GM18909 (cell line): ENCODE measurements at regions not wholly inside any gene's neighbourhood (a gene's known extent, or its start where the extent isn't known, plus 50 kb on each side); places are given as distances from the start of the nearest gene placed in this dataset.
"Not testable (repeated sequence)": the region's sequence is repeated elsewhere in the genome, so short reads cannot be mapped to it uniquely, and the experiment has no call there.

Source experiments
- ATAC-seq: cut with Tn5 transposase; IDR thresholded peaks from one replicate; pipeline ENCODE4 v1.9.1; 2021; ENCODE audit warnings: mild to moderate bottlenecking; ENCODE audit not compliant: unreplicated experiment, poor library complexity

- ATAC-seq: no peak
Observed at GRCh38 chr9:86591472-86591871, 237.3 kb upstream of the TUT7 start.

- no peak for ATAC-seq
Observed at GRCh38 chr9:86589730-86590129, 235.5 kb upstream of the TUT7 start.

GRCh38 chr9:86589273-86589672 is 235.1 kb upstream of the TUT7 start:
- ATAC-seq: no peak

GRCh38 chr9:86586144-86586494 is 231.9 kb upstream of the TUT7 start:
- no peak for ATAC-seq

GRCh38 chr9:86585422-86586143 is 231.4 kb upstream of the TUT7 start:
- ATAC-seq: no peak

GRCh38 chr9:86580688-86581087 is 226.5 kb upstream of the TUT7 start:
- ATAC-seq: no peak

- no peak for ATAC-seq
Observed at GRCh38 chr9:86578722-86579121, 224.5 kb upstream of the TUT7 start.

GRCh38 chr9:86577420-86578333 is 223.5 kb upstream of the TUT7 start:
- no peak for ATAC-seq

GRCh38 chr9:86575825-86576525 is 221.8 kb upstream of the TUT7 start:
- ATAC-seq: no peak

- no peak for ATAC-seq
Observed at GRCh38 chr9:86575137-86575536, 220.9 kb upstream of the TUT7 start.

GRCh38 chr9:86573886-86574285 is 219.7 kb upstream of the TUT7 start:
- no peak for ATAC-seq

GRCh38 chr9:86572904-86573303 is 218.7 kb upstream of the TUT7 start:
- no peak for ATAC-seq

GRCh38 chr9:86565603-86566002 is 211.4 kb upstream of the TUT7 start:
- ATAC-seq: not testable (repeated sequence)

GRCh38 chr9:86563936-86564335 is 209.7 kb upstream of the TUT7 start:
- no peak for ATAC-seq

- ATAC-seq: no peak
Observed at GRCh38 chr9:86563350-86563749, 209.1 kb upstream of the TUT7 start.

- no peak for ATAC-seq
Observed at GRCh38 chr9:86562691-86563090, 208.5 kb upstream of the TUT7 start.

- ATAC-seq: no peak
Observed at GRCh38 chr9:86557918-86558317, 203.7 kb upstream of the TUT7 start.

- ATAC-seq: no peak
Observed at GRCh38 chr9:86557063-86557766, 203.0 kb upstream of the TUT7 start.

- ATAC-seq: no peak
Observed at GRCh38 chr9:86555661-86556060, 201.5 kb upstream of the TUT7 start.

GRCh38 chr9:86550401-86550800 is 196.2 kb upstream of the TUT7 start:
- ATAC-seq: no peak
